ENCODE measurements at regions not wholly inside any gene's neighbourhood (a gene's known extent, or its start where the extent isn't known, plus 50 kb on each side); places are given as distances from the start of the nearest gene placed in this dataset.
"Not testable (repeated sequence)": the region's sequence is repeated elsewhere in the genome, so short reads cannot be mapped to it uniquely, and the experiment has no call there.

GRCh38 chr10:56104923-56105322, 256.1 kb downstream of the ZWINT start:
- DNase-seq (ENCODE audit: low spot score): no peak

- no peak for DNase-seq (ENCODE audit: low spot score)
Measured at GRCh38 chr10:56104487-56104886, 256.6 kb downstream of the ZWINT start.

GRCh38 chr10:56096226-56096517, 264.9 kb downstream of the ZWINT start:
- no peak for DNase-seq (ENCODE audit: low spot score)

GRCh38 chr10:56095506-56096225, 265.4 kb downstream of the ZWINT start:
- no peak for DNase-seq (ENCODE audit: low spot score)

GRCh38 chr10:56093645-56094044, 267.4 kb downstream of the ZWINT start:
- DNase-seq (ENCODE audit: low spot score): not testable (repeated sequence)

- peak; percentile 4 for DNase-seq (ENCODE audit: low spot score)
Measured at GRCh38 chr10:56091872-56092271, 269.2 kb downstream of the ZWINT start.

- no peak for DNase-seq (ENCODE audit: low spot score)
Measured at GRCh38 chr10:56090914-56091540, 270.0 kb downstream of the ZWINT start.

GRCh38 chr10:56085406-56086122, 275.5 kb downstream of the ZWINT start:
- DNase-seq (ENCODE audit: low spot score): no peak

GRCh38 chr10:56082169-56082568, 278.9 kb downstream of the ZWINT start:
- DNase-seq (ENCODE audit: low spot score): no peak

- DNase-seq (ENCODE audit: low spot score): no peak
Measured at GRCh38 chr10:56068473-56069263, 292.4 kb downstream of the ZWINT start.

- no peak for DNase-seq (ENCODE audit: low spot score)
Measured at GRCh38 chr10:56068040-56068439, 293.0 kb downstream of the ZWINT start.

GRCh38 chr10:56063642-56064041, 297.4 kb downstream of the ZWINT start:
- no peak for DNase-seq (ENCODE audit: low spot score)

- no peak for DNase-seq (ENCODE audit: low spot score)
Measured at GRCh38 chr10:56057860-56058259, 303.2 kb downstream of the ZWINT start.

- no peak for DNase-seq (ENCODE audit: low spot score)
Measured at GRCh38 chr10:56035489-56035888, 325.6 kb downstream of the ZWINT start.

- DNase-seq (ENCODE audit: low spot score): no peak
Measured at GRCh38 chr10:56028298-56029132, 332.5 kb downstream of the ZWINT start.

GRCh38 chr10:56012101-56012500, 349.0 kb downstream of the ZWINT start:
- no peak for DNase-seq (ENCODE audit: low spot score)

GRCh38 chr10:56003555-56003954, 357.5 kb downstream of the ZWINT start:
- no peak for DNase-seq (ENCODE audit: low spot score)

- DNase-seq (ENCODE audit: low spot score): no peak
Measured at GRCh38 chr10:55989188-55989587, 371.9 kb downstream of the ZWINT start.

- no peak for DNase-seq (ENCODE audit: low spot score)
Measured at GRCh38 chr10:55979203-55979602, 381.9 kb downstream of the ZWINT start.

- DNase-seq (ENCODE audit: low spot score): no peak
Measured at GRCh38 chr10:55966101-55966500, 395.0 kb downstream of the ZWINT start.

GRCh38 chr10:55943403-55943802, 417.7 kb downstream of the ZWINT start:
- DNase-seq (ENCODE audit: low spot score): no peak

GRCh38 chr10:55929291-55929690, 431.8 kb downstream of the ZWINT start:
- DNase-seq (ENCODE audit: low spot score): no peak
